ENCODE measurements at regions not wholly inside any gene's neighbourhood (a gene's known extent, or its start where the extent isn't known, plus 50 kb on each side); places are given as distances from the start of the nearest gene placed in this dataset.

DNA sequence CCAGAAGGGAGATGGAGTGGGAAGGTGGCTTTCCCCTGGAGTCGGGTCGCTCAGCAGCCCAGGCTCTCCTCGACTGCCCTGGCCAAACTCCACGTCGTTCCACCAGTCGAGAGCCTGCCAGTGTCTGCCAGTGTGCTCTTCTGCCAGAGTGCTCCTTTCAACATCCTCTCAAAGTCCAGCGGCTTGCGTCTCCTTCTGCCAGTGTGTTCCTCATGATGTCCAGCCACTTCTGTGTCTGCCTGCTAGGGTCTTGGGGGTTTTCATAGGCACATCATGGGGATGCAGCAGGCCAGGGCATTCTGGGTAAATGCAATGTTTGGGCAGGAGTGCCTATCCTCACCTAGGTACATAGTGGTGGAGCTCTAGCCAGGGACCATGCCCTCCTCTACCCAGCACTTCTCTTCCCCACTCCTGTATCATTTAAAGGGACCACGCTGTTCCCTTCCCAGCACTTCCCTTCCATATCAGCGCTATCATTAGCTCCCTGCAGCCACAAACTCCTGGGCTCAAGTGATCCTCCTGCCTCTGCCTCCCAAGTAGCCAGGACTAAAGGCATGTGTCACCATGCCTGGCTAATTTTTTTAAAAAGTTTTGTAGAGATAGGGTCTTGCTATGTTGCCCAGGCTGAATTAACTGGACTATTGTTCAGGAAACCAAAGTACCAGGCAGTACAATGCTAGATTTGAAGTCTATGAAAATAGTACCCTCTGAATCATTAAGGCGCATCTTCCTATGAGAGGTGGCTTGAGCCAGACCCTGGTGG, 62.9 kb upstream of the CLDN5 start:
- Histone ChIP-seq H3K4me3 (replicated peaks in 1 of 3) (no peak overlapping the region), H3K9me3 (no peaks in the 10 kb centered on the region), H3K27me3 (no peaks in the 10 kb centered on the region), H3K4me1 (peaks cover 7 to 12% of the 10 kb centered on the region in 2 donors), H3K36me3 (no peaks in the 10 kb centered on the region), H3K27ac (no peak overlapping the region)
- intact Hi-C loops (cut with DNase I), result no loop called here
- WGBS, 2 donors, result 47 to 50% methylated on average over 11 of the region's 11 CpGs
- peak; percentile 54 to 55 for DNase-seq
- TF ChIP-seq, protein P1, sequence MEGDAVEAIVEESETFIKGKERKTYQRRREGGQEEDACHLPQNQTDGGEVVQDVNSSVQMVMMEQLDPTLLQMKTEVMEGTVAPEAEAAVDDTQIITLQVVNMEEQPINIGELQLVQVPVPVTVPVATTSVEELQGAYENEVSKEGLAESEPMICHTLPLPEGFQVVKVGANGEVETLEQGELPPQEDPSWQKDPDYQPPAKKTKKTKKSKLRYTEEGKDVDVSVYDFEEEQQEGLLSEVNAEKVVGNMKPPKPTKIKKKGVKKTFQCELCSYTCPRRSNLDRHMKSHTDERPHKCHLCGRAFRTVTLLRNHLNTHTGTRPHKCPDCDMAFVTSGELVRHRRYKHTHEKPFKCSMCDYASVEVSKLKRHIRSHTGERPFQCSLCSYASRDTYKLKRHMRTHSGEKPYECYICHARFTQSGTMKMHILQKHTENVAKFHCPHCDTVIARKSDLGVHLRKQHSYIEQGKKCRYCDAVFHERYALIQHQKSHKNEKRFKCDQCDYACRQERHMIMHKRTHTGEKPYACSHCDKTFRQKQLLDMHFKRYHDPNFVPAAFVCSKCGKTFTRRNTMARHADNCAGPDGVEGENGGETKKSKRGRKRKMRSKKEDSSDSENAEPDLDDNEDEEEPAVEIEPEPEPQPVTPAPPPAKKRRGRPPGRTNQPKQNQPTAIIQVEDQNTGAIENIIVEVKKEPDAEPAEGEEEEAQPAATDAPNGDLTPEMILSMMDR (IDR thresholded peaks at IDR 0.05), result no peak
- no peak for TF ChIP-seq POLR2A (IDR thresholded peaks at IDR 0.05)

DNA sequence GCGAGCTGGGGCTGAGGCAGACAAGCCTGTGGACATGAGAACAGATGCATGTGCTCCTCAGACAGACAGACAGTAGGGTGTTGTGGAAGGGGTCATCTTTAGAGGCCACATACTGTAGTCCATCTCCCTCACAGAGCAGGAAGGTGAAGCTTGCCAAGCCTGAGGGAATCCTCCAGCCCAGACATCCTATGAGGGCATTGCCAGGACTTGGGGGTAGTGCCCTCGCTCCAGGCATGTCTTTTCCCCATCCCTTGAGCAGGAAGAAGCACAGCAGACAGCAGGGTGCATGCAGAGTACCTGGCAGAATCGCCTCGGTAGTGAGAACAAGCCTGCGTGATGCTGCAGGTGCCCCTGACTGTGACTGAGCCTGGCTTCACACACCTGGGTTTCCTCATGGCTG, 66.5 kb upstream of the CLDN5 start:
- WGBS, 2 donors, result 84 to 96% methylated on average over 2 to 5 of the region's 5 CpGs
- Histone ChIP-seq H3K36me3 (no peaks in the 10 kb centered on the region), H3K9me3 (no peaks in the 10 kb centered on the region), H3K27ac (no peak overlapping the region), H3K4me3 (replicated peaks in 1 of 3) (no peak overlapping the region), H3K27me3 (no peaks in the 10 kb centered on the region), H3K4me1 (peaks cover 3 to 23% of the 10 kb centered on the region in 2 donors)
- intact Hi-C loops (cut with DNase I), result no loop called here
- no peak for DNase-seq
- no peak for TF ChIP-seq POLR2A (IDR thresholded peaks at IDR 0.05)
- TF ChIP-seq, protein P1 (IDR thresholded peaks at IDR 0.05), result no peak

DNA sequence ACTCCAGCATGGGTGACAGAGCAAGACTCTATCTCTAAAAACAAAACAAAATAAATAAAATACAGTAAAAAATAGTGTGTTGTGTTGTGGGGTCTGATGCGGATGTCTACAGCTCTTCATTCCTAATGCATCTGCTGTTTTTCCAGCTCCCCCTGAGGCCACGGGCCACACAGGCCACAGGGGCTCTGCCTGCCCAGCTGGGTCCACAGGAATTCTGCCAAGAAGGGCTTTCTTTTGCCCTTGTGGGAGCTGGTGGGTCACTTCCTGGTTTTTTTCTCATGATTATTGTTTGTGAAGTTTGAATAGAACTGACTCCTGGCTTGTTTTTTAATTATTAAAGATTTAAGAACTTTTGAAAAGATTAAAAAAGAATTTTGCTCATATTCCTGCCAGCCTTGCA, 67.4 kb upstream of the CLDN5 start:
- 61 to 72% methylated on average over 2 of the region's 2 CpGs for WGBS, 2 donors
- H3K4me1 ChIP-seq, result peaks cover 0 to 16% of the 10 kb centered on the region in 2 donors
- H3K27me3 ChIP-seq, result no peaks in the 10 kb centered on the region
- intact Hi-C loops (cut with DNase I), result no loop called here
- no peaks in the 10 kb centered on the region for H3K36me3 ChIP-seq
- TF ChIP-seq, protein P1 (IDR thresholded peaks at IDR 0.05), result no peak
- TF ChIP-seq POLR2A (IDR thresholded peaks at IDR 0.05), result no peak
- H3K27ac ChIP-seq, result no peak overlapping the region
- DNase-seq, result no peak
- H3K9me3 ChIP-seq, result no peaks in the 10 kb centered on the region
- H3K4me3 ChIP-seq (replicated peaks in 1 of 3), result no peak overlapping the region

DNA sequence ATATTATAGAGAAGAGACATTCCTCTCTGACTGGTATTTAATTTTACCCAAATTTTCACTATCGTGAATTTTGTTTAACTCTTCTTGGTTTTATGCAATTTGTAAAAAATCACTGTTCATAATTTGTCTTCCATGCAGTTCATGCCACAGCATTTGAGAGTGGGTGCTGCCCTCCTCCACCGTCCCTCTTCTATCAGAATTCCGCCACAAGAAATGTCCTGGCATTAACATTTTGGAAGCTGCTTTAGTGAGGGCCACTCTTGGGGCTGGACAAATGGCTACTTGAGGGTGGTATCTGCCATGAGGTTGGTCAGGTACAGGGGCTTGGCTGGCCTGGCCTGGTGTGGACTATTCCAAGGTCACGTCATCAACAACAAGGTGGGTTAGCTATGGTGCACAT, 68.3 kb upstream of the CLDN5 start:
- Histone ChIP-seq H3K27me3 (no peaks in the 10 kb centered on the region), H3K4me1 (peaks cover 0 to 11% of the 10 kb centered on the region in 2 donors), H3K27ac (no peak overlapping the region), H3K36me3 (no peaks in the 10 kb centered on the region), H3K9me3 (no peaks in the 10 kb centered on the region), H3K4me3 (replicated peaks in 1 of 3) (no peak overlapping the region)
- no peak for TF ChIP-seq POLR2A (IDR thresholded peaks at IDR 0.05)
- TF ChIP-seq, protein P1 (IDR thresholded peaks at IDR 0.05), result no peak
- 87 to 92% methylated on average over 4 of the region's 4 CpGs for WGBS, 2 donors
- no peak for DNase-seq
- intact Hi-C loops (cut with DNase I), result no loop called here

DNA sequence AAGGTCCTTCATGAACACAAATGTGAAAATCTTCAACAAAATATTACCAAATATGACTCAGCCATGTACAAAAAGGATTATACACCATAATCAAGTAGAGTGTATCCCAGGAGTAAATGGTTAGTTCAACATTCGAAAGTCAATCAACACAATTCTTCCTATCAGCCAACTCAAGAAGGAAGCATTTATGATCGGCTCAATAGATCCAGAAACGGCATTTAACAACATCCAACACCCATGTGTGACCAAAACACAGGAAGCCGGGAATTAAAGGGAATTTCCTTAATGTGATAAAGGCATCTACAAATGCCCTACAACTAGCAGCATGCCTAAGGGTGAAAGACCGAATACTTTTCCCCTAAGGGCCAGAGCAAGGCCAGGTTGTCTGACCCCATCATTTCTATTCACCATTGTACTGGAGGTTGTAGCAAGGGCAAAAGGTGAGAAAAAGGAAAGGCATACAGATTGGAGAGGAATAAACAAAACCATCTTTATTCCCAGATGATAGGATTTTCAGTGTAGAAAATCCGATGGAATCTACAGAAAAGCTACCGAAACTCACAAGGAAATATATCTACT, 69.9 kb upstream of the CLDN5 start:
- no peak for TF ChIP-seq POLR2A (IDR thresholded peaks at IDR 0.05)
- intact Hi-C loops (cut with DNase I), result no loop called here
- Histone ChIP-seq H3K9me3 (no peaks in the 10 kb centered on the region), H3K4me1 (peaks cover 0 to 11% of the 10 kb centered on the region in 2 donors), H3K27me3 (no peaks in the 10 kb centered on the region), H3K4me3 (replicated peaks in 1 of 3) (no peak overlapping the region), H3K36me3 (no peaks in the 10 kb centered on the region), H3K27ac (peak overlapping the region in 1 of 3 donors; percentile 6)
- no peak for DNase-seq
- 50 to 56% methylated on average over 7 of the region's 7 CpGs for WGBS, 2 donors

Data from thyroid gland (tissue), 4 donors.